ENCODE measurements at regions not wholly inside any gene's neighbourhood (a gene's known extent, or its start where the extent isn't known, plus 50 kb on each side); places are given as distances from the start of the nearest gene placed in this dataset.

DNA sequence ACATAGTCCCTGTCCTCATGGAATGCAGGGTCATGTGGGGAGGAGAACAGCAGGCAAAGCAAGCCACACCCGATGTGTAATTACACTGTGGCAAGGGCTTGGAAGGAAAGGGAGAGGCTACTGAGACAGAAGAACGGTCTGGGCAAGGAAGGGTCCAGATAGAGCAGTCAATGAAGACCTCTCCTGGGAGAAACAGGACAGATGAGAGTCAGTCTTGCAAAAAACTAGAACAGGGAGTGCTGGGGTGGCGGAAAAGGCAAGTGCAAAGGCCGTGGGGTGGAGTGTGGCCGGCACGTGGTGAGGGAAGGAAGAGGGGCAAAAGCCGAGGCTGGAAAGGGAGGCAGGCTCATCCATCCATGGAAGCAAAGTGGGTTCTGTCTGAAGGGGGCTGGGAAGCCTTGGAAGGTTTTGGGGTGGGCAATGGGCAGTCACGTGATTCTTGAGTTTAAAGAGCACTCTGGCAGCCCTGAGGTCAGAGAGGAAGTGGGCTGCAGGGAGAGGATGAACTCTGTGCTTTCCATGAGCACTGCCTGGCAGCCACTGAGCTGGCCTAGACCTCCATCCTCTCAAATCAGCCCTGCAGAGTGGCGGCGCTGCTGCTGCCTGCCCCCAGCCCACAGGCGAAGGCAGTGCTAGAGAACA is 182.2 kb downstream of the INHBB start:
- no peak for TF ChIP-seq EP300 (IDR thresholded peaks at IDR 0.05)
- no peak for TF ChIP-seq POLR2A (IDR thresholded peaks at IDR 0.05)
